ENCODE measurements at regions not wholly inside any gene's neighbourhood (a gene's known extent, or its start where the extent isn't known, plus 50 kb on each side); places are given as distances from the start of the nearest gene placed in this dataset.

DNA sequence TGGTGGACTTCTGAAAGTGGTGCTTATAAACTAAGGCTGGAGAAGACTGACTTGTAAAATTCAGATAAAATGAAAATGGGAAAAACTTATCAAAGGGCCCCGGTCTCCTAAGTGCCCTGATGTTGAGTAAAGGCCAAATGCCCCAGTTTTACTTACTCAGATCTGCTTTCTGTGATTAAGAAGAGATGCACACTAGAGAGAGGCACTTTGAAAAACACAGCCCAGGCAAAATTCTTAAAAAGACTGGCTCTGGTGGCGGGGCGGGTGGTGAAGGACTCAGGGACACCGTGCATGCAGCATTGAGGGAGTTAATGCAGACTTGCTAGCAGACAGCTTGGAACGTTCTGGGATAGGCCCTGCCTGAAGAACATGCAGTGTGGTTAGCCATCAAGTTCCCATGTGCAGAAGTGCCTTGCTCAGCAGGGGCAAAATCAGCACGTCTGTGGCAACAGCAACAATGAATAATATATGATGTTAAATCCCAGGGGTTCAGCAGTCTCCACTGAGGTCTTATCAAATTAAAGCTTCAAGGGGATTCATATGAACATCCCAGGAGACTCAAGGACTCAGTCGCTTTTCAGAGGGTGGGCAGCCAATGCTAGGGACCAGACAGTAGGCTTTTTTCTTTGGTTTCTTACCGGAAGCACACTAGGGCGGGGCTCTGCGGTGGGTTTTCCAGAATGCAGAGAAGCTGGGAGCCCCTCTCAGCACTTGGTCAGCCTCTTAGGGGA lies 105.0 kb downstream of the DAD1 start (continued):
- TF ChIP-seq TCF12 (IDR thresholded peaks at IDR 0.05; ENCODE audit: low read depth, low read length) (peak; percentile 42; the same call in 1 of the 2 replicates), NFIC (IDR thresholded peaks at IDR 0.05; ENCODE audit: low read depth, low read length) (no peak), CEBPB (IDR thresholded peaks at IDR 0.05; ENCODE audit: borderline replicate concordance in 1 of 2, low read depth in 2 of 2, low read length in 2 of 2) (no peak), GATAD2B (conservative IDR thresholded peaks at IDR 0.05; ENCODE audit: low read depth) (peak; percentile 82), POLR2A (IDR thresholded peaks at IDR 0.05; ENCODE audit: low read depth, low read length) (peak; percentile 52), BHLHE40 (IDR thresholded peaks at IDR 0.05; ENCODE audit: borderline replicate concordance in 1 of 2, low read depth in 2 of 2, low read length in 1 of 2) (peak in 1 of 2 experiments; percentile 48; a peak in 1 of 4 replicates), FOS (IDR thresholded peaks at IDR 0.05; ENCODE audit: borderline replicate concordance, extremely low read depth, insufficient read length) (no peak), ZNF207 (IDR thresholded peaks at IDR 0.05; ENCODE audit: borderline replicate concordance) (0 out of 2 replicates have a peak, but pooled peaks have one; percentile 42), POLR2AphosphoS2 (IDR thresholded peaks at IDR 0.05; ENCODE audit: low read depth, low read length) (peak; percentile 73; the same call in 1 of the 2 replicates), BACH1 (IDR thresholded peaks at IDR 0.05; ENCODE audit: borderline replicate concordance) (no peak; the same call in 1 of the 2 replicates), IKZF1 (conservative IDR thresholded peaks at IDR 0.05) (peak; percentile 69; the same call in 1 of the 2 replicates), SIX5 (IDR thresholded peaks at IDR 0.05; ENCODE audit: low read depth, low read length, severe bottlenecking) (no peak), SMAD1 (IDR thresholded peaks at IDR 0.05; ENCODE audit: low read depth, partially characterized antibody) (peak; percentile 94), ZNF24 (IDR thresholded peaks at IDR 0.05) (peak; percentile 63), CREM (IDR thresholded peaks at IDR 0.05; ENCODE audit: low read depth) (peak; percentile 37; the same call in 1 of the 2 replicates), CHD4 (IDR thresholded peaks at IDR 0.05) (no peak), IKZF2 (IDR thresholded peaks at IDR 0.05) (peak; percentile 66 to 74; a peak in 3 of 4 replicates), POLR2AphosphoS5 (IDR thresholded peaks at IDR 0.05; ENCODE audit: low read length) (peak; percentile 68), HDAC2 (IDR thresholded peaks at IDR 0.05) (no peak)
- TF ChIP-seq, protein P1, sequence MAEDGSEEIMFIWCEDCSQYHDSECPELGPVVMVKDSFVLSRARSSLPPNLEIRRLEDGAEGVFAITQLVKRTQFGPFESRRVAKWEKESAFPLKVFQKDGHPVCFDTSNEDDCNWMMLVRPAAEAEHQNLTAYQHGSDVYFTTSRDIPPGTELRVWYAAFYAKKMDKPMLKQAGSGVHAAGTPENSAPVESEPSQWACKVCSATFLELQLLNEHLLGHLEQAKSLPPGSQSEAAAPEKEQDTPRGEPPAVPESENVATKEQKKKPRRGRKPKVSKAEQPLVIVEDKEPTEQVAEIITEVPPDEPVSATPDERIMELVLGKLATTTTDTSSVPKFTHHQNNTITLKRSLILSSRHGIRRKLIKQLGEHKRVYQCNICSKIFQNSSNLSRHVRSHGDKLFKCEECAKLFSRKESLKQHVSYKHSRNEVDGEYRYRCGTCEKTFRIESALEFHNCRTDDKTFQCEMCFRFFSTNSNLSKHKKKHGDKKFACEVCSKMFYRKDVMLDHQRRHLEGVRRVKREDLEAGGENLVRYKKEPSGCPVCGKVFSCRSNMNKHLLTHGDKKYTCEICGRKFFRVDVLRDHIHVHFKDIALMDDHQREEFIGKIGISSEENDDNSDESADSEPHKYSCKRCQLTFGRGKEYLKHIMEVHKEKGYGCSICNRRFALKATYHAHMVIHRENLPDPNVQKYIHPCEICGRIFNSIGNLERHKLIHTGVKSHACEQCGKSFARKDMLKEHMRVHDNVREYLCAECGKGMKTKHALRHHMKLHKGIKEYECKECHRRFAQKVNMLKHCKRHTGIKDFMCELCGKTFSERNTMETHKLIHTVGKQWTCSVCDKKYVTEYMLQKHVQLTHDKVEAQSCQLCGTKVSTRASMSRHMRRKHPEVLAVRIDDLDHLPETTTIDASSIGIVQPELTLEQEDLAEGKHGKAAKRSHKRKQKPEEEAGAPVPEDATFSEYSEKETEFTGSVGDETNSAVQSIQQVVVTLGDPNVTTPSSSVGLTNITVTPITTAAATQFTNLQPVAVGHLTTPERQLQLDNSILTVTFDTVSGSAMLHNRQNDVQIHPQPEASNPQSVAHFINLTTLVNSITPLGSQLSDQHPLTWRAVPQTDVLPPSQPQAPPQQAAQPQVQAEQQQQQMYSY (CRISPR knock-in tag; IDR thresholded peaks at IDR 0.05) = 0 out of 2 replicates have a peak, but pooled peaks have one; percentile 43
- TF ChIP-seq, protein P2, sequence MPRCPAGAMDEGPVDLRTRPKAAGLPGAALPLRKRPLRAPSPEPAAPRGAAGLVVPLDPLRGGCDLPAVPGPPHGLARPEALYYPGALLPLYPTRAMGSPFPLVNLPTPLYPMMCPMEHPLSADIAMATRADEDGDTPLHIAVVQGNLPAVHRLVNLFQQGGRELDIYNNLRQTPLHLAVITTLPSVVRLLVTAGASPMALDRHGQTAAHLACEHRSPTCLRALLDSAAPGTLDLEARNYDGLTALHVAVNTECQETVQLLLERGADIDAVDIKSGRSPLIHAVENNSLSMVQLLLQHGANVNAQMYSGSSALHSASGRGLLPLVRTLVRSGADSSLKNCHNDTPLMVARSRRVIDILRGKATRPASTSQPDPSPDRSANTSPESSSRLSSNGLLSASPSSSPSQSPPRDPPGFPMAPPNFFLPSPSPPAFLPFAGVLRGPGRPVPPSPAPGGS (IDR thresholded peaks at IDR 0.05; ENCODE audit: borderline replicate concordance, insufficient read depth, low read depth, low read length, poor library complexity, severe bottlenecking) = peak; percentile 68
